ENCODE measurements at regions not wholly inside any gene's neighbourhood (a gene's known extent, or its start where the extent isn't known, plus 50 kb on each side); places are given as distances from the start of the nearest gene placed in this dataset.
A peak's percentile ranks its signal among the peaks of the same experiment; 100 is the strongest.

GRCh38 chr2:145691659-145692058 lies 1171.7 kb upstream of the ZEB2 start:
- DNase-seq (no peak), ATAC-seq (no peak)
- Mint-ChIP-seq H3K4me1 (no peaks in the 10 kb centered on the region), H3K9me3 (no peaks in the 10 kb centered on the region), H3K27ac (no peak overlapping the region), H3K4me3 (no peak overlapping the region), H3K27me3 (no peaks in the 10 kb centered on the region)

- ATAC-seq (no peak), DNase-seq (no peak)
- Mint-ChIP-seq H3K4me1 (no peaks in the 10 kb centered on the region), H3K4me3 (no peak overlapping the region), H3K27ac (no peak overlapping the region), H3K9me3 (no peaks in the 10 kb centered on the region), H3K27me3 (no peaks in the 10 kb centered on the region)
These were observed 1170.4 kb upstream of the ZEB2 start for GRCh38 chr2:145690183-145690778.

GRCh38 chr2:145689277-145689676 lies 1169.4 kb upstream of the ZEB2 start:
- DNase-seq (no peak), ATAC-seq (no peak)
- Mint-ChIP-seq H3K9me3 (no peaks in the 10 kb centered on the region), H3K27me3 (no peaks in the 10 kb centered on the region), H3K27ac (no peak overlapping the region), H3K4me3 (no peak overlapping the region), H3K4me1 (no peaks in the 10 kb centered on the region)

- DNase-seq (no peak), ATAC-seq (no peak)
- Mint-ChIP-seq H3K27me3 (no peaks in the 10 kb centered on the region), H3K4me1 (no peaks in the 10 kb centered on the region), H3K9me3 (no peaks in the 10 kb centered on the region), H3K27ac (no peak overlapping the region), H3K4me3 (no peak overlapping the region)
These were observed 1168.2 kb upstream of the ZEB2 start for GRCh38 chr2:145688156-145688555.

GRCh38 chr2:145687442-145688134 lies 1167.7 kb upstream of the ZEB2 start:
- ATAC-seq, result no peak
- no peak overlapping the region for H3K4me3 Mint-ChIP-seq
- DNase-seq, result no peak
- H3K4me1 Mint-ChIP-seq, result no peaks in the 10 kb centered on the region
- no peaks in the 10 kb centered on the region for H3K27me3 Mint-ChIP-seq
- H3K27ac Mint-ChIP-seq, result no peak overlapping the region
- no peaks in the 10 kb centered on the region for H3K9me3 Mint-ChIP-seq

GRCh38 chr2:145685383-145686050 lies 1165.6 kb upstream of the ZEB2 start:
- ATAC-seq (no peak), DNase-seq (no peak)
- Mint-ChIP-seq H3K27me3 (no peaks in the 10 kb centered on the region), H3K4me1 (no peaks in the 10 kb centered on the region), H3K27ac (no peak overlapping the region), H3K4me3 (no peak overlapping the region), H3K9me3 (no peaks in the 10 kb centered on the region)

- Mint-ChIP-seq H3K27me3 (no peaks in the 10 kb centered on the region), H3K4me1 (no peaks in the 10 kb centered on the region), H3K27ac (no peak overlapping the region), H3K9me3 (no peaks in the 10 kb centered on the region), H3K4me3 (no peak overlapping the region)
- no peak for ATAC-seq
- no peak for DNase-seq
These were observed 1162.7 kb upstream of the ZEB2 start for GRCh38 chr2:145682546-145683157.

- DNase-seq, result no peak
- H3K27me3 Mint-ChIP-seq, result no peaks in the 10 kb centered on the region
- ATAC-seq, result no peak
- no peak overlapping the region for H3K4me3 Mint-ChIP-seq
- H3K27ac Mint-ChIP-seq, result no peak overlapping the region
- H3K4me1 Mint-ChIP-seq, result no peaks in the 10 kb centered on the region
- peaks cover 0 to 8% of the 10 kb centered on the region in 2 donors for H3K9me3 Mint-ChIP-seq
These were observed 1160.4 kb upstream of the ZEB2 start for GRCh38 chr2:145680276-145680675.

GRCh38 chr2:145677371-145677770 lies 1157.5 kb upstream of the ZEB2 start:
- Mint-ChIP-seq H3K27me3 (no peaks in the 10 kb centered on the region), H3K27ac (no peak overlapping the region), H3K9me3 (peaks cover 5 to 8% of the 10 kb centered on the region in 2 donors), H3K4me3 (no peak overlapping the region), H3K4me1 (no peaks in the 10 kb centered on the region)
- no peak for ATAC-seq
- no peak for DNase-seq

- no peak for DNase-seq
- Mint-ChIP-seq H3K27me3 (no peaks in the 10 kb centered on the region), H3K4me3 (no peak overlapping the region), H3K4me1 (no peaks in the 10 kb centered on the region), H3K27ac (peak overlapping the region in 1 of 2 donors; percentile 53), H3K9me3 (peaks cover 5 to 8% of the 10 kb centered on the region in 2 donors)
- no peak for ATAC-seq
These were observed 1154.8 kb upstream of the ZEB2 start for GRCh38 chr2:145674705-145675104.

- Mint-ChIP-seq H3K27me3 (no peaks in the 10 kb centered on the region), H3K4me1 (no peaks in the 10 kb centered on the region), H3K4me3 (no peak overlapping the region), H3K27ac (no peak overlapping the region), H3K9me3 (no peaks in the 10 kb centered on the region)
- DNase-seq, result no peak
- no peak for ATAC-seq
These were observed 1149.4 kb upstream of the ZEB2 start for GRCh38 chr2:145669301-145669700.

- H3K9me3 Mint-ChIP-seq, result no peaks in the 10 kb centered on the region
- ATAC-seq, result no peak
These were observed 1146.6 kb upstream of the ZEB2 start for GRCh38 chr2:145666552-145666951.

GRCh38 chr2:145657265-145657664 lies 1137.3 kb upstream of the ZEB2 start:
- ATAC-seq (no peak), DNase-seq (no peak)
- no peaks in the 10 kb centered on the region for H3K27me3 Mint-ChIP-seq
- H3K4me1 Mint-ChIP-seq, result no peaks in the 10 kb centered on the region
- H3K9me3 Mint-ChIP-seq, result no peaks in the 10 kb centered on the region
- H3K27ac Mint-ChIP-seq, result no peak overlapping the region
- H3K4me3 Mint-ChIP-seq, result no peak overlapping the region

More at GRCh38 chr2:145666552-145666951, 1146.6 kb upstream of the ZEB2 start:
- Mint-ChIP-seq H3K4me1 (no peaks in the 10 kb centered on the region), H3K27me3 (no peaks in the 10 kb centered on the region), H3K4me3 (no peak overlapping the region), H3K27ac (no peak overlapping the region)
- DNase-seq, result no peak

GRCh38 chr2:145655165-145655765 lies 1135.3 kb upstream of the ZEB2 start:
- ATAC-seq (no peak), DNase-seq (no peak)
- Mint-ChIP-seq H3K27me3 (no peaks in the 10 kb centered on the region), H3K4me3 (no peak overlapping the region), H3K9me3 (peaks cover 0 to 2% of the 10 kb centered on the region in 2 donors), H3K27ac (no peak overlapping the region), H3K4me1 (no peaks in the 10 kb centered on the region)

GRCh38 chr2:145654746-145655145 lies 1134.8 kb upstream of the ZEB2 start:
- H3K4me1 Mint-ChIP-seq, result no peaks in the 10 kb centered on the region

GRCh38 chr2:145654156-145654555 lies 1134.2 kb upstream of the ZEB2 start:
- Mint-ChIP-seq H3K27me3 (no peaks in the 10 kb centered on the region), H3K4me1 (no peaks in the 10 kb centered on the region), H3K4me3 (no peak overlapping the region), H3K9me3 (peaks cover 0 to 6% of the 10 kb centered on the region in 2 donors), H3K27ac (no peak overlapping the region)
- ATAC-seq, result no peak
- DNase-seq, result no peak

More at GRCh38 chr2:145654746-145655145, 1134.8 kb upstream of the ZEB2 start:
- no peak for DNase-seq
- H3K9me3 Mint-ChIP-seq, result peaks cover 0 to 6% of the 10 kb centered on the region in 2 donors
- H3K27me3 Mint-ChIP-seq, result no peaks in the 10 kb centered on the region
- no peak overlapping the region for H3K27ac Mint-ChIP-seq
- ATAC-seq, result no peak
- H3K4me3 Mint-ChIP-seq, result no peak overlapping the region
